Astrocyte of the spinal cord (primary cell): ENCODE measurements at regions not wholly inside any gene's neighbourhood (a gene's known extent, or its start where the extent isn't known, plus 50 kb on each side); places are given as distances from the start of the nearest gene placed in this dataset.
"Not testable (repeated sequence)": the region's sequence is repeated elsewhere in the genome, so short reads cannot be mapped to it uniquely, and the experiment has no call there.

Experiments used
- DNase-seq: peaks from one replicate; pipeline ENCODE4 v3.0.0; 2011; ENCODE audit warnings: low read depth, low spot score
- H3K4me3 ChIP-seq: 2 replicates; pipeline ENCODE4 v1.5.1; 2011; ENCODE audit warnings: low read depth, mild to moderate bottlenecking, low read length, moderate library complexity
- CTCF ChIP-seq: IDR thresholded peaks from 2 replicates; pipeline ENCODE4 v1.5.1; 2012; ENCODE audit warnings: low read depth, mild to moderate bottlenecking, low read length, inconsistent platforms
- in situ Hi-C: cut with HindIII; loops from 2 replicates; pipeline ENCODE4 v1.10.0; 2017; ENCODE audit warnings: low sequenced_read_pairs

GRCh38 chr1:244329591-244330317 is 122.0 kb downstream of the ADSS2 start:
- H3K4me3 ChIP-seq: no peak overlapping the region
- no peak for DNase-seq
- no peak for TF ChIP-seq CTCF
- in situ Hi-C loops: no loop called here

GRCh38 chr1:244330318-244330625 is 121.4 kb downstream of the ADSS2 start:
- in situ Hi-C loops: no loop called here
- no peak for DNase-seq
- no peak for TF ChIP-seq CTCF
- no peak overlapping the region for H3K4me3 ChIP-seq

- DNase-seq, H3K4me3 ChIP-seq, in situ Hi-C loops: not testable (repeated sequence)
These were observed 118.9 kb downstream of the ADSS2 start for GRCh38 chr1:244332761-244333160.

- H3K4me3 ChIP-seq, in situ Hi-C loops, DNase-seq: not testable (repeated sequence)
These were observed 117.4 kb downstream of the ADSS2 start for GRCh38 chr1:244334315-244334714.

GRCh38 chr1:244334842-244335241 is 116.9 kb downstream of the ADSS2 start:
- H3K4me3 ChIP-seq, in situ Hi-C loops, DNase-seq: not testable (repeated sequence)

- no peak for DNase-seq
- in situ Hi-C loops: no loop called here
- H3K4me3 ChIP-seq: no peak overlapping the region
- no peak for TF ChIP-seq CTCF
These were observed 116.3 kb downstream of the ADSS2 start for GRCh38 chr1:244335456-244335855.

GRCh38 chr1:244336232-244336899 is 115.3 kb downstream of the ADSS2 start:
- no peak for DNase-seq
- in situ Hi-C loops: no loop called here
- H3K4me3 ChIP-seq: no peak overlapping the region
- TF ChIP-seq CTCF: no peak

- in situ Hi-C loops: no loop called here
- no peak for DNase-seq
- no peak for TF ChIP-seq CTCF
- no peak overlapping the region for H3K4me3 ChIP-seq
These were observed 113.9 kb downstream of the ADSS2 start for GRCh38 chr1:244337839-244338238.
